ENCODE measurements at regions not wholly inside any gene's neighbourhood (a gene's known extent, or its start where the extent isn't known, plus 50 kb on each side); places are given as distances from the start of the nearest gene placed in this dataset.
"Not testable (repeated sequence)": the region's sequence is repeated elsewhere in the genome, so short reads cannot be mapped to it uniquely, and the experiment has no call there.

- H3K27me3 ChIP-seq; DNase-seq; H3K9me3 ChIP-seq; H3K36me3 ChIP-seq (ENCODE audit: low read depth, missing control alignments); intact Hi-C loops (cut with DNase I; ENCODE audit: low total_unique reads); H3K4me3 ChIP-seq; H3K4me1 ChIP-seq; H3K27ac ChIP-seq: not testable (repeated sequence)
- WGBS, 2 donors: 65 to 77% methylated on average over 2 of the region's 2 CpGs
Measured at GRCh38 chr22:16665610-16666009, 73.0 kb upstream of the CCT8L2 start.

GRCh38 chr22:16662330-16662729 lies 69.7 kb upstream of the CCT8L2 start:
- H3K4me1 ChIP-seq; H3K27ac ChIP-seq; H3K4me3 ChIP-seq; DNase-seq; intact Hi-C loops (cut with DNase I; ENCODE audit: low total_unique reads); H3K9me3 ChIP-seq; H3K27me3 ChIP-seq; H3K36me3 ChIP-seq (ENCODE audit: low read depth, missing control alignments): not testable (repeated sequence)
- WGBS, 2 donors: 69% methylated on average over 2 of the region's 2 CpGs

GRCh38 chr22:16660989-16661388 lies 68.4 kb upstream of the CCT8L2 start:
- DNase-seq; H3K36me3 ChIP-seq (ENCODE audit: low read depth, missing control alignments); H3K4me1 ChIP-seq; H3K27ac ChIP-seq; H3K27me3 ChIP-seq; intact Hi-C loops (cut with DNase I; ENCODE audit: low total_unique reads); H3K4me3 ChIP-seq; H3K9me3 ChIP-seq: not testable (repeated sequence)
- 76 to 94% methylated on average over 5 to 8 of the region's 8 CpGs for WGBS, 2 donors

DNA sequence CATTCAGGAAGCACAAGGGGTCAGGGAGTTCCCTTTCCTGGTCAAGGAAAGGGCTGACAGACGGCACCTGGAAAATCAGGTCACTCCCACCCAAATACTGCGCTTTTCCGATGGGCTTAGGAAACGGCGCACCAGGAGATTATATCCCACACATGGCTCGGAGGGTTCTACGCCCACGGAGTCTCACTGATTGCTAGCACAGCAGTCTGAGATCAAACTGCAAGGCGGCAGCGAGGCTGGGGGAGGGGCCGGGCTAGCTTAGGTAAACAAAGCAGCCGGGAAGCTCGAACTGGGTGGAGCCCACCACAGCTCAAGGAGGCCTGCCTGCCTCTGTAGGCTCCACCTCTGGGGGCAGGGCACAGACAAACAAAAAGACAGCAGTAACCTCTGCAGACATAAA lies 68.0 kb upstream of the CCT8L2 start:
- intact Hi-C loops (cut with DNase I; ENCODE audit: low total_unique reads); H3K4me1 ChIP-seq; H3K36me3 ChIP-seq (ENCODE audit: low read depth, missing control alignments); DNase-seq; H3K27me3 ChIP-seq; H3K4me3 ChIP-seq; H3K9me3 ChIP-seq; H3K27ac ChIP-seq: not testable (repeated sequence)
- WGBS, 2 donors: 91 to 93% methylated on average over 13 of the region's 13 CpGs

DNA sequence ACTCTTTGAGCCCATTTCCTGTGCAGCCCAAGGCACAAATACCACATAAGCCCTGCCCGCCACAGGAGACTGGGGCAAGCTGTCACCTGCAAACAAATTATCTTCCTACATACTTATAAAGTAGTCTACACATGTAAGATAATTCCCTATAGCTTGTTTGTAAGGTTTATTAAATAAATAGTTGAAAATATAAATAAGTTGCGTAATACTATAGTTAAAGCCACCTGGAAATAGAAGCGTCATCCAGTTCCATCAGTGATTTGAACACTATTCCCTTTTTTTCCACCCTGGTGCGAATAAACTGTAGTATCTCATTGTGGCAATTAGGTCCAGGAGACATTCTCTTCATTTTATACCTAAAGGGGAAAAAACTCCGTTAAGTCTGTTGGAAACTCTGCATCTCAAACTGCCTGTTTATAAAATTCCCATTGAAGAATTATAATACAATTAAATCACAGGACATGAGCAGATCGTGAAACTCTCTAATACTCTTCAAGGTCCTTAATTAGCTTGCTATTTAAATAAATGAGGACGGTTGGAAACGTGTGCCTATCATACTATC lies 66.7 kb upstream of the CCT8L2 start:
- H3K4me1 ChIP-seq; H3K27me3 ChIP-seq; H3K27ac ChIP-seq; H3K9me3 ChIP-seq; intact Hi-C loops (cut with DNase I; ENCODE audit: low total_unique reads); H3K4me3 ChIP-seq; DNase-seq; H3K36me3 ChIP-seq (ENCODE audit: low read depth, missing control alignments): not testable (repeated sequence)
- 79 to 83% methylated on average over 8 of the region's 8 CpGs for WGBS, 2 donors

GRCh38 chr22:16658068-16658467 lies 65.5 kb upstream of the CCT8L2 start:
- H3K27ac ChIP-seq: no peak overlapping the region
- H3K27me3 ChIP-seq: no peaks in the 10 kb centered on the region
- no peak for DNase-seq
- intact Hi-C loops (cut with DNase I; ENCODE audit: low total_unique reads): no loop called here
- no peaks in the 10 kb centered on the region for H3K36me3 ChIP-seq (ENCODE audit: low read depth, missing control alignments)
- TF ChIP-seq, protein P1, sequence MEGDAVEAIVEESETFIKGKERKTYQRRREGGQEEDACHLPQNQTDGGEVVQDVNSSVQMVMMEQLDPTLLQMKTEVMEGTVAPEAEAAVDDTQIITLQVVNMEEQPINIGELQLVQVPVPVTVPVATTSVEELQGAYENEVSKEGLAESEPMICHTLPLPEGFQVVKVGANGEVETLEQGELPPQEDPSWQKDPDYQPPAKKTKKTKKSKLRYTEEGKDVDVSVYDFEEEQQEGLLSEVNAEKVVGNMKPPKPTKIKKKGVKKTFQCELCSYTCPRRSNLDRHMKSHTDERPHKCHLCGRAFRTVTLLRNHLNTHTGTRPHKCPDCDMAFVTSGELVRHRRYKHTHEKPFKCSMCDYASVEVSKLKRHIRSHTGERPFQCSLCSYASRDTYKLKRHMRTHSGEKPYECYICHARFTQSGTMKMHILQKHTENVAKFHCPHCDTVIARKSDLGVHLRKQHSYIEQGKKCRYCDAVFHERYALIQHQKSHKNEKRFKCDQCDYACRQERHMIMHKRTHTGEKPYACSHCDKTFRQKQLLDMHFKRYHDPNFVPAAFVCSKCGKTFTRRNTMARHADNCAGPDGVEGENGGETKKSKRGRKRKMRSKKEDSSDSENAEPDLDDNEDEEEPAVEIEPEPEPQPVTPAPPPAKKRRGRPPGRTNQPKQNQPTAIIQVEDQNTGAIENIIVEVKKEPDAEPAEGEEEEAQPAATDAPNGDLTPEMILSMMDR (IDR thresholded peaks at IDR 0.05): no peak
- TF ChIP-seq POLR2A (IDR thresholded peaks at IDR 0.05): no peak
- H3K4me1 ChIP-seq: no peaks in the 10 kb centered on the region
- H3K4me3 ChIP-seq: no peak overlapping the region
- H3K9me3 ChIP-seq: no peaks in the 10 kb centered on the region

GRCh38 chr22:16654882-16655281 lies 62.3 kb upstream of the CCT8L2 start:
- 76 to 85% methylated on average over 5 of the region's 5 CpGs for WGBS, 2 donors
- Histone ChIP-seq H3K36me3 (ENCODE audit: low read depth, missing control alignments) (no peaks in the 10 kb centered on the region), H3K9me3 (no peaks in the 10 kb centered on the region), H3K4me3 (no peak overlapping the region), H3K4me1 (no peaks in the 10 kb centered on the region), H3K27me3 (no peaks in the 10 kb centered on the region), H3K27ac (no peak overlapping the region)
- intact Hi-C loops (cut with DNase I; ENCODE audit: low total_unique reads): no loop called here
- TF ChIP-seq, protein P1 (IDR thresholded peaks at IDR 0.05): no peak
- no peak for TF ChIP-seq POLR2A (IDR thresholded peaks at IDR 0.05)
- DNase-seq: no peak

- intact Hi-C loops (cut with DNase I; ENCODE audit: low total_unique reads); H3K9me3 ChIP-seq; H3K36me3 ChIP-seq (ENCODE audit: low read depth, missing control alignments); H3K27me3 ChIP-seq; H3K4me3 ChIP-seq; H3K4me1 ChIP-seq; DNase-seq; H3K27ac ChIP-seq: not testable (repeated sequence)
- WGBS, 2 donors: 55 to 76% methylated on average over 2 of the region's 2 CpGs
Measured at GRCh38 chr22:16654336-16654735, 61.7 kb upstream of the CCT8L2 start.

DNA sequence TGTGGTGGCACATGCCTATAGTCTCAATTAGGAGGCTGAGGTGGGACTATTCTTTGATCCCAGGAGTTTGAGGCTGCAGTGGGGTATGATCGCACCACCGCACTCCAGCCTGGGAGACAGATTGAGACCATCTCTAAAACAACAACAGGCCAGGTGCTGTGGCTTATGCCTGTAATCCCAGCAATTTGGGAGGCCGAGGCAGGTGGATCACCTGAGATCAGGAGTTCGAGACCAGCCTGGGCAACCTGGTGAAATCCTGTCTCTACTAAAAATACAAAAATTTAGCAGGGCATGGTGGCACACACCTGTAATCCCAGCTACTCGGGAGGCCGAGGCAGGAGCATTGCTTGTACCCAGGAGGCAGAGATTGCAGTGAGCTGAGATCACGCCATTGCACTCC lies 60.6 kb upstream of the CCT8L2 start:
- DNase-seq; H3K9me3 ChIP-seq; H3K4me3 ChIP-seq; H3K36me3 ChIP-seq (ENCODE audit: low read depth, missing control alignments); H3K4me1 ChIP-seq; intact Hi-C loops (cut with DNase I; ENCODE audit: low total_unique reads); H3K27ac ChIP-seq; H3K27me3 ChIP-seq: not testable (repeated sequence)
- WGBS, 2 donors: 86 to 87% methylated on average over 5 to 7 of the region's 7 CpGs
